ENCODE measurements at regions not wholly inside any gene's neighbourhood (a gene's known extent, or its start where the extent isn't known, plus 50 kb on each side); places are given as distances from the start of the nearest gene placed in this dataset.

GRCh38 chr1:106749491-106749890 is 307.0 kb upstream of the PRMT6 start:
- DNase-seq (ENCODE audit: low read depth in 2 of 2), result no peak

GRCh38 chr1:106749906-106750305 is 306.6 kb upstream of the PRMT6 start:
- DNase-seq (ENCODE audit: low read depth in 2 of 2), result no peak

GRCh38 chr1:106751002-106751401 is 305.5 kb upstream of the PRMT6 start:
- no peak for DNase-seq (ENCODE audit: low read depth in 2 of 2)

GRCh38 chr1:106753066-106753465 is 303.4 kb upstream of the PRMT6 start:
- DNase-seq (ENCODE audit: low read depth in 2 of 2), result no peak

GRCh38 chr1:106754957-106755356 is 301.5 kb upstream of the PRMT6 start:
- no peak for DNase-seq (ENCODE audit: low read depth in 2 of 2)

GRCh38 chr1:106755682-106756406 is 300.6 kb upstream of the PRMT6 start:
- no peak for DNase-seq (ENCODE audit: low read depth in 2 of 2)

GRCh38 chr1:106756752-106757151 is 299.7 kb upstream of the PRMT6 start:
- DNase-seq (ENCODE audit: low read depth in 2 of 2), result no peak

- no peak for DNase-seq (ENCODE audit: low read depth in 2 of 2)
Observed at GRCh38 chr1:106768077-106768476, 288.4 kb upstream of the PRMT6 start.

- no peak for DNase-seq (ENCODE audit: low read depth in 2 of 2)
Observed at GRCh38 chr1:106768501-106768900, 288.0 kb upstream of the PRMT6 start.

- no peak for DNase-seq (ENCODE audit: low read depth in 2 of 2)
Observed at GRCh38 chr1:106773206-106773605, 283.3 kb upstream of the PRMT6 start.

GRCh38 chr1:106780066-106780465 is 276.4 kb upstream of the PRMT6 start:
- DNase-seq (ENCODE audit: low read depth in 2 of 2), result no peak

GRCh38 chr1:106780806-106781569 is 275.5 kb upstream of the PRMT6 start:
- no peak for DNase-seq (ENCODE audit: low read depth in 2 of 2)

- no peak for DNase-seq (ENCODE audit: low read depth in 2 of 2)
Observed at GRCh38 chr1:106785176-106785575, 271.3 kb upstream of the PRMT6 start.

- DNase-seq (ENCODE audit: low read depth in 2 of 2), result no peak
Observed at GRCh38 chr1:106787520-106787919, 269.0 kb upstream of the PRMT6 start.

- no peak for DNase-seq (ENCODE audit: low read depth in 2 of 2)
Observed at GRCh38 chr1:106789686-106790085, 266.8 kb upstream of the PRMT6 start.

GRCh38 chr1:106791041-106791440 is 265.4 kb upstream of the PRMT6 start:
- DNase-seq (ENCODE audit: low read depth in 2 of 2), result no peak

GRCh38 chr1:106793651-106794050 is 262.8 kb upstream of the PRMT6 start:
- no peak for DNase-seq (ENCODE audit: low read depth in 2 of 2)

- no peak for DNase-seq (ENCODE audit: low read depth in 2 of 2)
Observed at GRCh38 chr1:106798991-106799390, 257.5 kb upstream of the PRMT6 start.

- no peak for DNase-seq (ENCODE audit: low read depth in 2 of 2)
Observed at GRCh38 chr1:106802181-106802580, 254.3 kb upstream of the PRMT6 start.

- DNase-seq (ENCODE audit: low read depth in 2 of 2), result no peak
Observed at GRCh38 chr1:106814418-106814817, 242.1 kb upstream of the PRMT6 start.

GRCh38 chr1:106817575-106817974 is 238.9 kb upstream of the PRMT6 start:
- DNase-seq (ENCODE audit: low read depth in 2 of 2), result no peak

- no peak for DNase-seq (ENCODE audit: low read depth in 2 of 2)
Observed at GRCh38 chr1:106831511-106831910, 225.0 kb upstream of the PRMT6 start.

- no peak for DNase-seq (ENCODE audit: low read depth in 2 of 2)
Observed at GRCh38 chr1:106836708-106837107, 219.8 kb upstream of the PRMT6 start.

All from stimulated activated CD4-positive, alpha-beta T cell treated with anti-CD3 and anti-CD28 coated beads, Interleukin-4, amount 100 ng/mL, for 48 hours (primary cell).